NB4 (cell line): ENCODE measurements at regions not wholly inside any gene's neighbourhood (a gene's known extent, or its start where the extent isn't known, plus 50 kb on each side); places are given as distances from the start of the nearest gene placed in this dataset.

Source experiments
- TF ChIP-seq, protein P1 (sequence below): IDR thresholded peaks from one replicate; pipeline ENCODE4 v1.5.1; 2012; ENCODE audit warnings: low read depth, low read length
- TF ChIP-seq, protein P2 (sequence below): IDR thresholded peaks from 2 replicates; pipeline ENCODE4 v1.6.1; 2011; ENCODE audit warnings: low read depth, low read length

DNA sequence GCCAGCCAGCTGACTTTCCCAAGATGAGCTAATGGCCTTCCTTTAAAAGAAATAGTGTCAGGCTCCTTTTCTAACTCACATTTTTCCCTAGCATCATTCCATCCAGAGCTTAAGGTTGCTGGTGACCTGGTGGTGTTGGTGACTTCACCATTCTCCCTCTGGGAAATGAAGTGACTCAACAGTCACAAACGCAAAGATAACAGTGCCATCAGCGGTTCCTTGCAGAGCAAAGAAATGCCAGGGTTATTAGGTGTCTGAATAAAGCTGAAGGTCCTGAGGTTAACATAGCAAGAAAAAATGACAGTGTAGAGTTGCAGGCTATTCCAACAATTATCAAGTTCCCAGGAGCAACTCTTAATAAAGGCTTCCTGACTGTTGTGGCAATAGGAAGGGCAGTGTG, 111.8 kb upstream of the SLC44A1 start:
- TF ChIP-seq, protein P1, sequence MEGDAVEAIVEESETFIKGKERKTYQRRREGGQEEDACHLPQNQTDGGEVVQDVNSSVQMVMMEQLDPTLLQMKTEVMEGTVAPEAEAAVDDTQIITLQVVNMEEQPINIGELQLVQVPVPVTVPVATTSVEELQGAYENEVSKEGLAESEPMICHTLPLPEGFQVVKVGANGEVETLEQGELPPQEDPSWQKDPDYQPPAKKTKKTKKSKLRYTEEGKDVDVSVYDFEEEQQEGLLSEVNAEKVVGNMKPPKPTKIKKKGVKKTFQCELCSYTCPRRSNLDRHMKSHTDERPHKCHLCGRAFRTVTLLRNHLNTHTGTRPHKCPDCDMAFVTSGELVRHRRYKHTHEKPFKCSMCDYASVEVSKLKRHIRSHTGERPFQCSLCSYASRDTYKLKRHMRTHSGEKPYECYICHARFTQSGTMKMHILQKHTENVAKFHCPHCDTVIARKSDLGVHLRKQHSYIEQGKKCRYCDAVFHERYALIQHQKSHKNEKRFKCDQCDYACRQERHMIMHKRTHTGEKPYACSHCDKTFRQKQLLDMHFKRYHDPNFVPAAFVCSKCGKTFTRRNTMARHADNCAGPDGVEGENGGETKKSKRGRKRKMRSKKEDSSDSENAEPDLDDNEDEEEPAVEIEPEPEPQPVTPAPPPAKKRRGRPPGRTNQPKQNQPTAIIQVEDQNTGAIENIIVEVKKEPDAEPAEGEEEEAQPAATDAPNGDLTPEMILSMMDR, result no peak
- TF ChIP-seq, protein P2, sequence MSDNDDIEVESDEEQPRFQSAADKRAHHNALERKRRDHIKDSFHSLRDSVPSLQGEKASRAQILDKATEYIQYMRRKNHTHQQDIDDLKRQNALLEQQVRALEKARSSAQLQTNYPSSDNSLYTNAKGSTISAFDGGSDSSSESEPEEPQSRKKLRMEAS, result no peak
